ENCODE measurements at regions not wholly inside any gene's neighbourhood (a gene's known extent, or its start where the extent isn't known, plus 50 kb on each side); places are given as distances from the start of the nearest gene placed in this dataset.

- peaks cover 22% of the 10 kb centered on the region for H3K27me3 ChIP-seq
- no peaks in the 10 kb centered on the region; the same call in 1 of the 2 replicates for H3K9me3 ChIP-seq
- DNase-seq = no peak
- H3K4me1 ChIP-seq = no peaks in the 10 kb centered on the region
- TF ChIP-seq, protein P1, sequence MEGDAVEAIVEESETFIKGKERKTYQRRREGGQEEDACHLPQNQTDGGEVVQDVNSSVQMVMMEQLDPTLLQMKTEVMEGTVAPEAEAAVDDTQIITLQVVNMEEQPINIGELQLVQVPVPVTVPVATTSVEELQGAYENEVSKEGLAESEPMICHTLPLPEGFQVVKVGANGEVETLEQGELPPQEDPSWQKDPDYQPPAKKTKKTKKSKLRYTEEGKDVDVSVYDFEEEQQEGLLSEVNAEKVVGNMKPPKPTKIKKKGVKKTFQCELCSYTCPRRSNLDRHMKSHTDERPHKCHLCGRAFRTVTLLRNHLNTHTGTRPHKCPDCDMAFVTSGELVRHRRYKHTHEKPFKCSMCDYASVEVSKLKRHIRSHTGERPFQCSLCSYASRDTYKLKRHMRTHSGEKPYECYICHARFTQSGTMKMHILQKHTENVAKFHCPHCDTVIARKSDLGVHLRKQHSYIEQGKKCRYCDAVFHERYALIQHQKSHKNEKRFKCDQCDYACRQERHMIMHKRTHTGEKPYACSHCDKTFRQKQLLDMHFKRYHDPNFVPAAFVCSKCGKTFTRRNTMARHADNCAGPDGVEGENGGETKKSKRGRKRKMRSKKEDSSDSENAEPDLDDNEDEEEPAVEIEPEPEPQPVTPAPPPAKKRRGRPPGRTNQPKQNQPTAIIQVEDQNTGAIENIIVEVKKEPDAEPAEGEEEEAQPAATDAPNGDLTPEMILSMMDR (IDR thresholded peaks at IDR 0.05; ENCODE audit: low read depth, low read length) = no peak
- H3K4me3 ChIP-seq (ENCODE audit: low read depth, low read length) = no peak overlapping the region
- H3K36me3 ChIP-seq = no peaks in the 10 kb centered on the region
These were observed 216.5 kb upstream of the SOX1 start for GRCh38 chr13:111850458-111850857.

DNA sequence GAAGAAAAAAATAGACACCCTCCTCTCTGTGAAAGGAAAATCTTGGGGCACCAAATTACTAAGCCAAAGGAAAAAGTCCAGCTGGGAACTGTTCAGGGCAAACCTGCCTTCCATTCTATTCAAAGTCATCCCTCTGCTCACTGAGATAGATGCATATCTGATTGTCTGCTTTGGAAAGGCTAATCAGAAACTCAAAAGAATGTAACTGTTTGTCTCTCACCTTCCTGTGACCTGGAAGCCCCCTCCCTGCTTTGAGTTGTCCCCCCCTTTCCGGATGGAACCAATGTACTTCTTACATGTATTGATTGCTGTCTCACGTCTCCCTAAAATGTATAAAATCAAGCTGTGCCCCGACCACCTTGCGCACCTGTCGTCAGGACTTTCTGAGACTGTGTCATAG lies 216.0 kb upstream of the SOX1 start:
- Histone ChIP-seq H3K4me3 (ENCODE audit: low read depth, low read length) (no peak overlapping the region), H3K4me1 (no peaks in the 10 kb centered on the region), H3K9me3 (no peaks in the 10 kb centered on the region; the same call in 1 of the 2 replicates), H3K27me3 (peaks cover 22% of the 10 kb centered on the region), H3K36me3 (no peaks in the 10 kb centered on the region)
- DNase-seq = no peak
- TF ChIP-seq, protein P1 (IDR thresholded peaks at IDR 0.05; ENCODE audit: low read depth, low read length) = no peak

DNA sequence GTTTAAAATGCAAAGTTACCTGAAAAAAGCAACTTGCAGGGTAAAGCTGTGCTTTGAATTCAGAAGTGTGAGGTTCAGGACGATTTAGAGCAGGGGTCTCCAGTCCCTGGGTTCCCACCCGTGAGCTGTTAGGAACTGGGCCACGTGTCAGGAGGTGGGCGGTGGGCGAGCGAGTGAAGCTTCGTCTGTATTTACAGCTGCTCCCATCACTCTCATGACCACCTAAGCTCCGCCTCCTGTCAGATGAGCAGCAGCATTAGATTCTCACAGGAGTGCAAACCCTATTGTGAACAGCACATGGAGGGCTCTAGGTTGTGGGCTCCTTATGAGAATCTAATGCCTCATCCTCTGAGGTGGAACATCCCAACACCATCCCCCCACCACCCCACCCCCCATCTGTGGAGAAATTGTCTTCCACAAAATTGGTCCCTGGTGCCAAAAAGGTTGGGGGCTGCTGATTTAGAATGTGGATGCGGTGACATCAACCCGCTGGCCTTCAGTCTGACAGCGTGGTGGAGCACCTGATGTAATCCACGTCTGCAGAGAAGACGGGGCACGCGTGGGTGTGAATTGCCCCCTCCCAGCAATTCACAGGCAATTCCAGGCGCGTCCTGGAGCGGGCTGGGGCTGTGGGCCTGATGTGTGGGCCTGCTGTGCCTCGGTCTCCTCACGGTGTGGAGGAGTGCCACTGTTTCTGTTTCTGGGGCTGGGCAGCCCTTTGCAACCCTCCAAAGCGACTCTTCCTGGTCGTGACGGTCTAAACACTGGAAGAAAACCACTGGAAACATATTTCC lies 214.0 kb upstream of the SOX1 start:
- H3K4me3 ChIP-seq (ENCODE audit: low read depth, low read length) = no peak overlapping the region
- peaks cover 24% of the 10 kb centered on the region for H3K27me3 ChIP-seq
- TF ChIP-seq, protein P1 (IDR thresholded peaks at IDR 0.05; ENCODE audit: low read depth, low read length) = no peak
- no peaks in the 10 kb centered on the region for H3K4me1 ChIP-seq
- DNase-seq = no peak
- H3K9me3 ChIP-seq = no peaks in the 10 kb centered on the region; the same call in 1 of the 2 replicates
- H3K36me3 ChIP-seq = no peaks in the 10 kb centered on the region

DNA sequence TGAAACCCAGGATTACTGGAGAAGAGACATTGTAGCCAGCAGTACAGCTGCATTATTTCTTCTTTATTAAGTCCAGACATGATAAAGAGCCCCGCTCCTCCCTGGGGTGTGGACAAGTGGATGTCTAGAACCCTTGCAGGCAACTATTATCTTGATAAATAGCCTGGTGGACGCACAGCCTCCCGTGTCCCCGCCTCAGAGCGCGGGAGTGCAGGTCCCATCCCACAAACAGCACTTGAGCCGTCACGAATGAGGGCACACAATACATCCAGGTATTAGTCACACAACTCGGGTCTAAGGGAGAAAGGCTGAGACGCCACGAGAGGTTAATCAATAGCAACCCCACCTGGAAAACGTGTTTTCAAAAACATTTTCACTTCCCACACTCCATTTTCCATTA lies 213.2 kb upstream of the SOX1 start:
- Histone ChIP-seq H3K4me3 (ENCODE audit: low read depth, low read length) (no peak overlapping the region), H3K27me3 (peaks cover 24% of the 10 kb centered on the region), H3K4me1 (no peaks in the 10 kb centered on the region), H3K9me3 (no peaks in the 10 kb centered on the region; the same call in 1 of the 2 replicates), H3K36me3 (no peaks in the 10 kb centered on the region)
- TF ChIP-seq, protein P1 (IDR thresholded peaks at IDR 0.05; ENCODE audit: low read depth, low read length) = no peak
- DNase-seq = no peak

GRCh38 chr13:111854403-111854802 lies 212.5 kb upstream of the SOX1 start:
- Histone ChIP-seq H3K9me3 (no peaks in the 10 kb centered on the region; the same call in 1 of the 2 replicates), H3K27me3 (peaks cover 24% of the 10 kb centered on the region), H3K4me1 (no peaks in the 10 kb centered on the region), H3K4me3 (ENCODE audit: low read depth, low read length) (no peak overlapping the region), H3K36me3 (no peaks in the 10 kb centered on the region)
- TF ChIP-seq, protein P1 (IDR thresholded peaks at IDR 0.05; ENCODE audit: low read depth, low read length) = no peak
- DNase-seq = no peak

DNA sequence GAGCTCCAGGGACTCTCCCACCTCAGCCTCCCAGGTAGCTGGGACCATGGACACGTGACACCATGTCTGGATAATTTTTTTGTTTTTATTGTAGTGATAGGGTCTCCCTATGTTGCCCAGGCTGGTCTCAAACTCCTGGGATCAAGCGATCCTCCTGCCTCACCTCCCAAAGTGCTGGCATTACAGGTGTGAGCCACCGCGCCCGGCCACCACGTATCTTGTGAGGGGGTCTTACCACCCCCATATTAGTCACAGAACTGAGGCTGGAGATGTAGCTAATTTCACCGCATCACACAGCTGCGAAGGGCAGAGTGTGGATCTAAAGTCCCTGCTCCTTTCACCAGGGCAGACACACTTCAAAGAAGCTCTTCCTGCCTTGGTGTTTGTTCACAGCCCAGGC lies 211.8 kb upstream of the SOX1 start:
- Histone ChIP-seq H3K4me3 (ENCODE audit: low read depth, low read length) (no peak overlapping the region), H3K27me3 (peaks cover 24% of the 10 kb centered on the region), H3K36me3 (no peaks in the 10 kb centered on the region), H3K9me3 (no peaks in the 10 kb centered on the region), H3K4me1 (no peaks in the 10 kb centered on the region)
- TF ChIP-seq, protein P1 (IDR thresholded peaks at IDR 0.05; ENCODE audit: low read depth, low read length) = no peak
- DNase-seq = no peak

All from BE2C (cell line).